ENCODE measurements at regions not wholly inside any gene's neighbourhood (a gene's known extent, or its start where the extent isn't known, plus 50 kb on each side); places are given as distances from the start of the nearest gene placed in this dataset.

- Histone ChIP-seq H3K4me1 (ENCODE audit: control extremely low read depth in 1 of 4, control insufficient read depth in 4 of 4, insufficient read depth in 4 of 4, low read length in 3 of 4) (no peaks in the 10 kb centered on the region), H3K36me3 (ENCODE audit: control insufficient read depth in 4 of 4, insufficient read depth in 4 of 4, low read length in 3 of 4) (no peaks in the 10 kb centered on the region), H3K27me3 (replicated peaks in 2 of 5; ENCODE audit: control insufficient read depth in 4 of 5, insufficient read depth in 5 of 5, low read length in 4 of 5) (no peaks in the 10 kb centered on the region), H3K4me3 (ENCODE audit: control insufficient read depth in 1 of 7, extremely low read depth in 1 of 7, insufficient read depth in 4 of 7, low read depth in 2 of 7, low read length in 6 of 7) (no peak overlapping the region), H3K27ac (ENCODE audit: insufficient read depth in 1 of 2, low read depth in 1 of 2, low read length in 2 of 2, poor library complexity in 1 of 2, severe bottlenecking in 2 of 2) (no peak overlapping the region), H3K9me3 (ENCODE audit: control extremely low read depth in 1 of 5, control insufficient read depth in 4 of 5, insufficient read depth in 2 of 5, low read depth in 1 of 5, low read length in 4 of 5) (no peaks in the 10 kb centered on the region)
- 96% methylated on average over 3 of the region's 3 CpGs for WGBS (ENCODE audit: insufficient coverage)
- no peak for DNase-seq
- POLR2A ChIA-PET = no interaction called here
- CTCF ChIA-PET = no interaction called here
Observed at GRCh38 chr11:27558401-27558800, 51.8 kb upstream of the LIN7C start.

GRCh38 chr11:27557226-27557625, 50.7 kb upstream of the LIN7C start:
- no CpG with 5 or more reads among the region's 3 CpGs for whole genome bisulfite sequencing (ENCODE audit: insufficient coverage)
- Histone ChIP-seq H3K27ac (ENCODE audit: insufficient read depth in 1 of 2, low read depth in 1 of 2, low read length in 2 of 2, poor library complexity in 1 of 2, severe bottlenecking in 2 of 2) (no peak overlapping the region), H3K4me1 (ENCODE audit: control extremely low read depth in 1 of 4, control insufficient read depth in 4 of 4, insufficient read depth in 4 of 4, low read length in 3 of 4) (no peaks in the 10 kb centered on the region), H3K9me3 (ENCODE audit: control extremely low read depth in 1 of 5, control insufficient read depth in 4 of 5, insufficient read depth in 2 of 5, low read depth in 1 of 5, low read length in 4 of 5) (no peaks in the 10 kb centered on the region), H3K4me3 (ENCODE audit: control insufficient read depth in 1 of 7, extremely low read depth in 1 of 7, insufficient read depth in 4 of 7, low read depth in 2 of 7, low read length in 6 of 7) (no peak overlapping the region), H3K27me3 (replicated peaks in 2 of 5; ENCODE audit: control insufficient read depth in 4 of 5, insufficient read depth in 5 of 5, low read length in 4 of 5) (no peaks in the 10 kb centered on the region), H3K36me3 (ENCODE audit: control insufficient read depth in 4 of 4, insufficient read depth in 4 of 4, low read length in 3 of 4) (no peaks in the 10 kb centered on the region)
- POLR2A ChIA-PET = no interaction called here
- CTCF ChIA-PET = no interaction called here
- DNase-seq = no peak

Data from common myeloid progenitor, CD34-positive (primary cell).